Chondrocyte (in vitro differentiated cells): ENCODE measurements at regions not wholly inside any gene's neighbourhood (a gene's known extent, or its start where the extent isn't known, plus 50 kb on each side); places are given as distances from the start of the nearest gene placed in this dataset.

Experiments
- DNase-seq: peaks from one replicate; pipeline ENCODE4 v3.0.0; 2021; ENCODE audit warnings: mixed read lengths, low spot score
- H3K27ac Mint-ChIP-seq: one replicate; pipeline ENCODE4 v1.8.0; 2021; ENCODE audit warnings: mild to moderate bottlenecking, moderate library complexity, mixed read lengths; ENCODE audit not compliant: unreplicated experiment
- H3K27me3 Mint-ChIP-seq: 2 replicates; pipeline ENCODE4 v1.8.0; 2021; ENCODE audit warnings: low read depth, mixed read lengths
- H3K36me3 Mint-ChIP-seq: 2 replicates; pipeline ENCODE4 v1.8.0; 2021; ENCODE audit warnings: low read depth, mixed read lengths
- H3K4me1 Mint-ChIP-seq: 2 replicates; pipeline ENCODE4 v1.8.0; 2021; ENCODE audit warnings: low read depth, mild to moderate bottlenecking, mixed read lengths
- H3K4me3 Mint-ChIP-seq: one replicate; pipeline ENCODE4 v1.8.0; 2021; ENCODE audit warnings: mild to moderate bottlenecking, moderate library complexity, mixed read lengths; ENCODE audit not compliant: unreplicated experiment
- H3K9me3 Mint-ChIP-seq: 2 replicates; pipeline ENCODE4 v1.8.0; 2021; ENCODE audit warnings: low read depth, mixed read lengths
- CTCF ChIP-seq: fragments of 200-600 bp; sonication (generic); IDR thresholded peaks from 2 replicates; pipeline ENCODE4 v1.5.0; 2021; ENCODE audit warnings: antibody characterized with exemption, mild to moderate bottlenecking, moderate library complexity

GRCh38 chr1:5465281-5465711 is 526.9 kb downstream of the NPHP4 start:
- DNase-seq, result no peak
- TF ChIP-seq CTCF, result no peak
- Mint-ChIP-seq H3K27ac (no peak overlapping the region), H3K4me1 (no peaks in the 10 kb centered on the region), H3K36me3 (no peaks in the 10 kb centered on the region), H3K4me3 (no peak overlapping the region), H3K27me3 (no peaks in the 10 kb centered on the region), H3K9me3 (peaks cover 60% of the 10 kb centered on the region)

GRCh38 chr1:5464366-5464765 is 527.9 kb downstream of the NPHP4 start:
- TF ChIP-seq CTCF, result no peak
- no peak for DNase-seq
- H3K4me1 Mint-ChIP-seq, result no peaks in the 10 kb centered on the region
- no peaks in the 10 kb centered on the region for H3K27me3 Mint-ChIP-seq
- H3K27ac Mint-ChIP-seq, result no peak overlapping the region
- no peak overlapping the region for H3K4me3 Mint-ChIP-seq
- no peaks in the 10 kb centered on the region for H3K36me3 Mint-ChIP-seq
- peaks cover 63% of the 10 kb centered on the region for H3K9me3 Mint-ChIP-seq

GRCh38 chr1:5460974-5461373 is 531.3 kb downstream of the NPHP4 start:
- no peak for DNase-seq
- H3K36me3 Mint-ChIP-seq, result no peaks in the 10 kb centered on the region
- no peaks in the 10 kb centered on the region for H3K27me3 Mint-ChIP-seq
- no peak overlapping the region for H3K4me3 Mint-ChIP-seq
- H3K9me3 Mint-ChIP-seq, result peaks cover 48% of the 10 kb centered on the region
- TF ChIP-seq CTCF, result no peak
- H3K4me1 Mint-ChIP-seq, result no peaks in the 10 kb centered on the region
- H3K27ac Mint-ChIP-seq, result no peak overlapping the region

- H3K36me3 Mint-ChIP-seq, result no peaks in the 10 kb centered on the region
- peaks cover 43% of the 10 kb centered on the region for H3K9me3 Mint-ChIP-seq
- no peak overlapping the region for H3K27ac Mint-ChIP-seq
- H3K4me1 Mint-ChIP-seq, result no peaks in the 10 kb centered on the region
- no peak overlapping the region for H3K4me3 Mint-ChIP-seq
- TF ChIP-seq CTCF, result no peak
- DNase-seq, result no peak
- no peaks in the 10 kb centered on the region for H3K27me3 Mint-ChIP-seq
These were observed 532.2 kb downstream of the NPHP4 start for GRCh38 chr1:5459839-5460610.

- TF ChIP-seq CTCF, result no peak
- Mint-ChIP-seq H3K9me3 (peaks cover 34% of the 10 kb centered on the region), H3K27ac (no peak overlapping the region), H3K4me1 (no peaks in the 10 kb centered on the region), H3K4me3 (no peak overlapping the region), H3K36me3 (no peaks in the 10 kb centered on the region), H3K27me3 (no peaks in the 10 kb centered on the region)
- DNase-seq, result no peak
These were observed 534.0 kb downstream of the NPHP4 start for GRCh38 chr1:5458248-5458647.
